Astrocyte of the cerebellum (primary cell): ENCODE measurements at regions not wholly inside any gene's neighbourhood (a gene's known extent, or its start where the extent isn't known, plus 50 kb on each side); places are given as distances from the start of the nearest gene placed in this dataset.

ENCODE experiments used
- DNase-seq: peaks from one replicate; pipeline ENCODE4 v3.0.0-alpha.2; 2011; ENCODE audit warnings: low read depth
- H3K4me3 ChIP-seq: 2 replicates; pipeline ENCODE4 v1.5.1; 2011; ENCODE audit warnings: mild to moderate bottlenecking, low read depth, low read length, moderate library complexity
- CTCF ChIP-seq: IDR thresholded peaks from 2 replicates; pipeline ENCODE4 v1.5.1; 2012; ENCODE audit warnings: low read length, low read depth, moderate library complexity, mild to moderate bottlenecking; ENCODE audit errors: missing control alignments
- in situ Hi-C: cut with HindIII; loops from 2 replicates; pipeline ENCODE4 v1.10.0; 2017; ENCODE audit warnings: low sequenced_read_pairs

GRCh38 chr2:41399437-41400087 is 648.3 kb upstream of the PKDCC start:
- no peak overlapping the region for H3K4me3 ChIP-seq
- DNase-seq = no peak
- in situ Hi-C loops = no loop called here
- no peak for TF ChIP-seq CTCF

GRCh38 chr2:41400088-41400665 is 647.6 kb upstream of the PKDCC start:
- peak; percentile 41 for TF ChIP-seq CTCF
- DNase-seq = no peak
- no peak overlapping the region for H3K4me3 ChIP-seq
- in situ Hi-C loops = no loop called here

- DNase-seq = no peak
- in situ Hi-C loops = no loop called here
- no peak overlapping the region for H3K4me3 ChIP-seq
- no peak for TF ChIP-seq CTCF
Observed at GRCh38 chr2:41405441-41405840, 642.4 kb upstream of the PKDCC start.

GRCh38 chr2:41409328-41409727 is 638.5 kb upstream of the PKDCC start:
- no peak overlapping the region for H3K4me3 ChIP-seq
- no peak for DNase-seq
- peak; percentile 4 for TF ChIP-seq CTCF
- in situ Hi-C loops = no loop called here

- no peak for TF ChIP-seq CTCF
- H3K4me3 ChIP-seq = no peak overlapping the region
- DNase-seq = no peak
- in situ Hi-C loops = loop anchor here (10.0 kb wide), 1 partner anchor 285 kb away; no protein-coding TSS in a partner anchor
Observed at GRCh38 chr2:41410011-41410410, 637.8 kb upstream of the PKDCC start.

GRCh38 chr2:41413813-41414485 is 633.9 kb upstream of the PKDCC start:
- H3K4me3 ChIP-seq = no peak overlapping the region
- TF ChIP-seq CTCF = no peak
- DNase-seq = no peak
- in situ Hi-C loops = loop anchor here (10.0 kb wide), 1 partner anchor 281 kb away; no protein-coding TSS in a partner anchor
